ENCODE measurements at regions not wholly inside any gene's neighbourhood (a gene's known extent, or its start where the extent isn't known, plus 50 kb on each side); places are given as distances from the start of the nearest gene placed in this dataset.

DNA sequence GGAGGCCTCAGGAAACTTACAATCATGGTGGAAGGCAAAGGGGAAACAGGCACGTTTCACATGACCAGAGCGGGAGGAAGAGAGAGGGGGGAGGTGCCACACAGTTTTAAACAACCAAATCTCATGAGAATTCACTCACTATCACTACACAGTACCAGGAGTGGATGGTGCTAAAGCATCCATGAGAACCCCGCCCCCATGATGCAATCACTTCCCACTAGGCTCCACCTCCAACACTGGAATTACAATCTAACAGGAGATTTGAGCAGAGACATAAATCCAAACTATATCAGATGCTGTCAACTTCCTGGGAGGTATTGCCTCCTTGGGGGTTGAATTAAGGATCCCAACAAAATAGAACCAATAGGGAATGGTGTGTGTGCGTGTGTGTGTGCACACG, 407.1 kb downstream of the MED10 start:
- TF ChIP-seq, protein P1, sequence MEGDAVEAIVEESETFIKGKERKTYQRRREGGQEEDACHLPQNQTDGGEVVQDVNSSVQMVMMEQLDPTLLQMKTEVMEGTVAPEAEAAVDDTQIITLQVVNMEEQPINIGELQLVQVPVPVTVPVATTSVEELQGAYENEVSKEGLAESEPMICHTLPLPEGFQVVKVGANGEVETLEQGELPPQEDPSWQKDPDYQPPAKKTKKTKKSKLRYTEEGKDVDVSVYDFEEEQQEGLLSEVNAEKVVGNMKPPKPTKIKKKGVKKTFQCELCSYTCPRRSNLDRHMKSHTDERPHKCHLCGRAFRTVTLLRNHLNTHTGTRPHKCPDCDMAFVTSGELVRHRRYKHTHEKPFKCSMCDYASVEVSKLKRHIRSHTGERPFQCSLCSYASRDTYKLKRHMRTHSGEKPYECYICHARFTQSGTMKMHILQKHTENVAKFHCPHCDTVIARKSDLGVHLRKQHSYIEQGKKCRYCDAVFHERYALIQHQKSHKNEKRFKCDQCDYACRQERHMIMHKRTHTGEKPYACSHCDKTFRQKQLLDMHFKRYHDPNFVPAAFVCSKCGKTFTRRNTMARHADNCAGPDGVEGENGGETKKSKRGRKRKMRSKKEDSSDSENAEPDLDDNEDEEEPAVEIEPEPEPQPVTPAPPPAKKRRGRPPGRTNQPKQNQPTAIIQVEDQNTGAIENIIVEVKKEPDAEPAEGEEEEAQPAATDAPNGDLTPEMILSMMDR (IDR thresholded peaks at IDR 0.05; ENCODE audit: low read depth, low read length), result no peak
- no peak for DNase-seq (ENCODE audit: low read depth in 2 of 2)
- H3K4me3 ChIP-seq (replicated peaks in 1 of 2; ENCODE audit: low read depth in 2 of 2, low read length in 2 of 2), result no peak overlapping the region

DNA sequence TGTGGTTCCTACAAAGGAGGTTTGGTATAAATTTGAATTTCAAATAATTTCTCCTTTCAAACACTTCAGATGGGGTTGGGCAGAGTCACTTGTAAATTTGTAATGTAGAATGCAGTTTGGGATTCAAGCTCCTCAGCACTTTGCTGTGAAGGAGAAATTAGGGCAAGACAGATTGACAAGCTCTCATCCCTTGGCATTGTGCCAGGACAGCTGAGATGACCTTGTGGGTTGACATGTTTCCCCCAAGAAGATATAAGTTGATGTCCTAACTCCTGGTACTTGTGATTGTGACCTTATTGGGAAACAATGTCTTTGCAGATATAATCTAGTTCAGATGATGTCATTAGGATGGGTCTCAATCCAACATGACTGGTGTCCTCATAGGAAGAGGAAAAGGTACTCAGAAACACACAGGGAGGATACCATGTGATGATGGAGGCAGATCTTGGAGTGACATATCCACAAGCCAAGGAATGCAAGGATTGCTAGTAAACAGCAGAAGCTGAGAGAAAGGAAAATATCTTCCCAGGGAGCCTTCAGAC, 408.3 kb downstream of the MED10 start:
- TF ChIP-seq, protein P1 (IDR thresholded peaks at IDR 0.05; ENCODE audit: low read depth, low read length), result no peak
- H3K4me3 ChIP-seq (replicated peaks in 1 of 2; ENCODE audit: low read depth in 2 of 2, low read length in 2 of 2), result no peak overlapping the region
- DNase-seq (ENCODE audit: low read depth in 2 of 2), result no peak

DNA sequence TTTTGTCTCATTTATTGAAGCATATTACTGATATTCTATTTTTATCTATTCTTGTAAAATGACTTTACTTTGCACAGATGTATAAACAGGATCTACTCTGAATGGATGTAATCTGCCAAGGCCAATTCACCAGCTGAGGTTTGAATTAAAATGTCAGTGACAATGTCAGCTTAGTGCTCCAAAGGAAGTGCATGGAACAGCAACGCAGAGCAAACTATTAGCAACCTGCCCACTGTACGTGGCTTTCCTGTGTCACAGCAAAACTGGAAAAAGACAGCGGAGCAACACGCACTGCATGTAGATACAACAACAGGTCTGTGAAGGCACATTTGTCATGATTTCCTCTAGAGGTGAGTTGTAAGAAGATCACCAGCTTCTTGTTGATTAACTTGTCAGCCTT, 409.4 kb downstream of the MED10 start:
- no peak overlapping the region for H3K4me3 ChIP-seq (replicated peaks in 1 of 2; ENCODE audit: low read depth in 2 of 2, low read length in 2 of 2)
- DNase-seq (ENCODE audit: low read depth in 2 of 2), result no peak
- TF ChIP-seq, protein P1 (IDR thresholded peaks at IDR 0.05; ENCODE audit: low read depth, low read length), result no peak

DNA sequence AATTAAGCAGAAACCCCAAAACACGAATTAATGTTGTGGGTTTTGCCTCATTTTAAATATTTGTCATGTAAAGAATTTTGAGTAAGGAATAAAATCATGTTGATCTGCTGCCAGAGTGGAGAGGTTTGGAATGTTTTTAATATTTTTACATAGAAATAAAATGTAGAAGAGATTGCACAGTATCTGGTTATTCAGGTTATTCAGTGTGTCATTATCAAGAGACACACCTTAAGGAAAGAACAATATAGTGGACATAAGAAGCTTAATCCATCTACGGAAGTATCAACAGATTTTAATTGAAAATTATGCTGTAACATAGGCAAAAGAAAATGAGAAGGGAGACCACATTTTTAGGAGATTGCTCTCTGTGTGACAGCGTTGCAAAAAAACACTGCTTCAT, 410.4 kb downstream of the MED10 start:
- DNase-seq (ENCODE audit: low read depth in 2 of 2), result no peak
- TF ChIP-seq, protein P1 (IDR thresholded peaks at IDR 0.05; ENCODE audit: low read depth, low read length), result no peak
- no peak overlapping the region for H3K4me3 ChIP-seq (replicated peaks in 1 of 2; ENCODE audit: low read depth in 2 of 2, low read length in 2 of 2)

DNA sequence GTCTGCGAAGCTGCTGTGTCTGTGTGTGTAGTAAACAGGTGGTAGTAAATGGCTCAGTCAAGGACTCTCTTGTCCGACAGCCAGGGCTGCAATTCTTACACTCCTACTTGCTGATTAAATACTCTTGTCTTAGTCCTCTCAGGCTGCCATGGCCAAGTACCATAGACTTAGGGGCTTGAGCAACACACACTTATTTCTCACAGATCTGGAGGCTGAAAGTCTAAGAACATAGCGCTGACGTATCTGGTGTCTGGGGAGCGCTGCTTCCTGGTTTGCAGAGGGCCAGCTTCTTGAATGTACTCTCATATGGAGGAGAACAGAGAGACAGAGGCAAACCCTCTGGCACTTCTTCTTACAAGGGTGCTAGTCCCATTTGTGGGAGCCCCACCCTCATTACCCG, 411.0 kb downstream of the MED10 start:
- no peak for DNase-seq (ENCODE audit: low read depth in 2 of 2)
- TF ChIP-seq, protein P1 (IDR thresholded peaks at IDR 0.05; ENCODE audit: low read depth, low read length), result no peak
- no peak overlapping the region for H3K4me3 ChIP-seq (replicated peaks in 1 of 2; ENCODE audit: low read depth in 2 of 2, low read length in 2 of 2)

DNA sequence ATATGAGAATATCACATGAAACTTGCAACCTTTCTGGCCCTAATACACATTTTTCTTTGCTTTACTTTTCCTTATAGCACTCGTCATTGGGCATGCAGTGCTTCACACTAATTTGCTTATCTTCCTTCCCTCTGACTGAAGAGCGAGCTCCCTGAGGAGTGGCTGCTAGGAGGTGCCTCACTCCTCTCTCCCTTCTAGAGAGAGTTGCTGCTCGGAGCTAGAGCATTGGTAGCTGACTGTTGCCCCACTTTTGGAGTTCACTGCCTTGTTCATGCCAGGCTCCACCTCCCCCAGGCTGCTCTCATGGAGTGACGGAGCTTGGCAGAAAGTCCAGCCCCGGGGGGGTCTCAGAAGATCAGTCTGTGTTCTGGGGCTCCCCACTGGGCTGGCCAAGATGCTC, 413.2 kb downstream of the MED10 start:
- DNase-seq (ENCODE audit: low read depth in 2 of 2), result no peak
- TF ChIP-seq, protein P1 (IDR thresholded peaks at IDR 0.05; ENCODE audit: low read depth, low read length), result no peak
- no peak overlapping the region for H3K4me3 ChIP-seq (replicated peaks in 1 of 2; ENCODE audit: low read depth in 2 of 2, low read length in 2 of 2)

DNA sequence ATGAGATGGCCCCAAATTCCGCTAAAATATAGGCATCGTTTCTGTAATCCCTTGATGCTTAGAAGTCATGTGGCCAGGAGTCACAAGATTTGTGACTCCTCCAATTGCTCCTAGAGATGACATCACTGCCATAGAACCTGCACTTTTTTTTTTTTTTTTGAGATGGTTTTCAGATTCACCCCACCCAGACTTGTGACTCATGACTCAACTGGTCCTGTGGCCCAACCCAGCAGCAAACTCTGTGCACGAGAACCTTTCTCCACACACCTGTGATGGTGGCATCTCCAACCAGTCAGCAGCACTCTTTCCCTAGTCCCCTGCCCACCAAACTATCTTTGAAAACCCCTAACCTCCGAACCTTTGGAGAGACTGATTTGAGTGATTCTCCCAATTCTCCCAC, 414.0 kb downstream of the MED10 start:
- DNase-seq (ENCODE audit: low read depth in 2 of 2), result no peak
- no peak overlapping the region for H3K4me3 ChIP-seq (replicated peaks in 1 of 2; ENCODE audit: low read depth in 2 of 2, low read length in 2 of 2)
- TF ChIP-seq, protein P1 (IDR thresholded peaks at IDR 0.05; ENCODE audit: low read depth, low read length), result no peak
